ENCODE measurements at regions not wholly inside any gene's neighbourhood (a gene's known extent, or its start where the extent isn't known, plus 50 kb on each side); places are given as distances from the start of the nearest gene placed in this dataset.

DNA sequence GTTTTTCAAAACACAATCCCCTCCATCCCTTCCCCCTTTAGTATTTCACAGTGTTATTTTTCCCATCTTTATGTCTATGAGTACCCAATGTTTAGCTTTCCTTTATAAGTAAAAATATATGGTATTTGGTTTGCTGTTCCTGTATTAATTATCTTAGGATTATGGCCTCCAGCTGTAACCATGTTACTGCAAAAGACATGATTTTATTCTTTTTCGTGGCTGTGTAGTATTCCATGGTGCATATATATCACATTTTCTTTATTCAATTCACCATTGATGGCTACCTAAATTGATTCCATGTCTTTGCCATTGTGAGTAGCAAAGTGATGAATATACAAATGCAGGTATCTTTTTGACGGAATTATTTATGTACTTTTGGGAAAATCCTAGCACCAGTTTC is 346.4 kb upstream of the CNTN5 start:
- TF ChIP-seq POLR2AphosphoS5 (IDR thresholded peaks at IDR 0.05; ENCODE audit: low read length) (no peak), POLR2A (IDR thresholded peaks at IDR 0.05; ENCODE audit: low read depth, low read length) (no peak), MYC (IDR thresholded peaks at IDR 0.05; ENCODE audit: insufficient read depth, insufficient read length, insufficient replicate concordance, low read length, severe bottlenecking) (no peak)

Data from GM12878 (cell line).